CD4-positive, alpha-beta T cell treated with Interleukin-4 for 1 hour (primary cell): ENCODE measurements at regions not wholly inside any gene's neighbourhood (a gene's known extent, or its start where the extent isn't known, plus 50 kb on each side); places are given as distances from the start of the nearest gene placed in this dataset.
A peak's percentile ranks its signal among the peaks of the same experiment; 100 is the strongest.

ENCODE experiments used
- DNase-seq, 2 donors: peaks; one replicate each; pipeline ENCODE4 v3.0.0-alpha.2; 2020 to 2022

- DNase-seq: no peak
Observed at GRCh38 chr2:42108852-42109251, 60.3 kb upstream of the EML4 start.

DNA sequence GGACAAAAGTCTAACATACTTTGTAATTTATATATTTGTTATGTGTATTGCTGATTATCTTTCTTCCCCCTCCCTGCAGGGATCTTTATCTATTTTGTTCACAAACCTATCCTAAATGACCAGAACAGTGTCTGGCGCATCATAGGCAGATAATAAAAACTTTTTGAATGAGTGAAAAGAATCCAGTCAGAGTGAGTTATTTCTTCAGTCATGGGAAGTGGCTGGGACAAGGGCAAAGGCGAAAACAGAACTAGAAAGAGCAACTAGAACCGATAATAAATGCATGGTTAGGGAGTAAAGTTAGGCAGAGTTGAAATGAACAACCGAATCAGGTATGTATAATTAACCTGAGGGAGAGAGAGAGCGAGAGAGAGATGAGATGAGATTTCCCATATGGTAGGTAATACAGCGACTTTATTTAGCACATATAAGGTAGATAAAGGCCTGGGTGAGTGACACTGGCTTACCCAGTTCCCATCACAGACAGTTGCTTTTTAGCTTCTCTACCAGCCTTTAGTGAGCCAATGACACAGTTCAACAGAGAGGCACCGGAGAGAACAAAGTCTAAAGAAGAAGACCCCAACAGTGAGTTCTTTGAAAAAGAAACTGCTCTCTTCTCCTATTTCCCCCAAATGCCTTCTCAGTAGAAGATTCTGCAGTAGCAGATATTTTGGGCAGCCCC is 59.1 kb upstream of the EML4 start:
- DNase-seq: no peak

DNA sequence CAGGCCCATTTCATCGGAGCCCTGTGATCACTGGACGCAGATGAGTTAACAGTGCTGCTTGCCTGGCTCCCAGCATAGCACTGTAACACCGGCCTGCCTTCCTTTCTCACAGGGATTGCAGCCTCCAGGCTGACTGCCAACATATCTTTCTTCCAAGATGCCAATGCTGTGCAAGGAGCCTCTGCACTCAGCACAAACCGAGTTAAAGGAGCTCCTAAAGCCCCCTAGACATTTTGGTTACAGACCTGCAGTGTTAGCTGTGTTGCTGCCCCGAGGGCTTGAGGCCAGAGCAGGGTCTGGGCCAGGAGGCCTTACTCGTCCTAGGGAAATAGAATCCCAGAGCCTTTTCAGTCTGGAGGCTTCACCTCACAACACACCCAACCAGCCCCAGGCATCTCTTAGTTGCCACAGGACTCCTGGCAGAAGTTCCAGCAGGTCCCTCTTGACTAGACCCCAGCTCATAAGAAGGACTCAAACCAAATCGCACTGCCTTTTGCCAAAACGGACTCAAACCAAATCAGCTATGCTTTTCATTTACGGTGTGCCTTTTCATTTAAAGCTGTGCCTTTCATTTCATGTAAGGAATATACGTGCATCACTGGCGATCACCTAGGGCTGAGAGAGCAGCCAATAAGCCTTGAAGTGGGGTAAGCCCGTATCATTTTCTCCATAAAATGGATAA is 58.4 kb upstream of the EML4 start:
- DNase-seq: no peak

- no peak for DNase-seq
Observed at GRCh38 chr2:42112418-42112817, 56.7 kb upstream of the EML4 start.

DNA sequence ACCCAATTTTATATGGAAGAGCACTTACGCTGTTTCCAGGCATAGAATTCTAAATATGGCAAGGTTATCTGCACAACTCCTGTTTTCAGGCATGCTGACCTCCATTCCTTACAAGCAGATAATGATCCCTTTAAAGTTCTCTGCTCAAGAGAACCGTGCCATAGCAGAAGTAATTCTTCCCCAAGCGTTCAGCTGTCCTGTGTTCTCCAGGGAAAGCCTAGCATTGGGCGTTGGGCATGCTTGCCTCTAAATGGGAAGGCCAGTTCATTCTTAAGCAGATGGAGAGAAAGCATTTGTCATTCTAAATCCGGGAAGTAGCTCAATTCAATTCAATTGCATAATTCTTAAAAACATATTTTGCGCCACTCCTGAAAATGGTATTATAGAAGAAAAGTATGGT is 55.7 kb upstream of the EML4 start:
- DNase-seq: no peak

- no peak for DNase-seq
Observed at GRCh38 chr2:42114091-42114490, 55.1 kb upstream of the EML4 start.

- DNase-seq: no peak
Observed at GRCh38 chr2:42115588-42115987, 53.6 kb upstream of the EML4 start.

DNA sequence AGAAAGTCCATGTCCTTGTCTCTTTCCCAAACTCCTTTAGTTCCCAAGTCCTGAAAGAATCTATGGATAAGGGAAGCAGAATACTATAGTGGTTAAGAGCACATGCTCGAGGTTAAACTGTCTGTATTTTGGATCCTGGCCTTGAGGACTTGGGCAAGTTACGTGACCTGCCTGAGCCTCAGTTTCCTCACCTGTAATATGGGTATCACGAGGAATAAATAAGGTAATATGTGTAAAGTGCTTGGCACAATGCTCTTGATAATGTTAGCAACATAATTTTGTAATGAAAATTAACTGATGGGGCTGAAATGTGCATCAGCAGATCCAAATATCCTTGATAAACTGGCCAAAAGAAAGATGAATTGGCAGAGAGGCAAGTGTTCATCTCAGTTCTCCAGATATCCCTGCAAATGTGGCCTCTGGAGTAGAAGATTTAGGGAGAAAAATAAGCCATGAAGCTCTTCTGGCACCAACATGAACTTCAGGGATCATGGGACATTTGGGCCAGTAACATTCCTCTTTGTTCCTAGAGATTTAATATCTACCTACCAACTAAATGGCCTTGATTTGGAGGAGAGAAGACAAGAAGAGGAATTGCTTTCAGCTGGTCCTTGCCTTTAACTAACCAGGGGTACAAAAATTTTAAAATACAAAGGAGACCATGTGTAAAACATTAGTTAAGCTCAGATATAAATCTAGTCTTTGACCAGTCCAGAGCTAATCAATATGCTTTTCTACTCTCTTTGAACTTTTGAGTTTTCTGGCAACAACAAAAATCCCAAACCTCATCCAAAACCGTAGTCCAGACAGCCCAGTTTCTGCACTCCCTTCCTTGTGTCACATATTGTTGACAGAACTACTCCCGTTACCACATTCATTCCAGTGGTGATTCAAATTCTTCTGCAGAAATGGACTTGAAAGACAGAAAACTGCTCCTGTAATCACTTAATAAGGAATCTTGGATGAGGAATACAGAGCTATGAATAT is 52.7 kb upstream of the EML4 start:
- no peak for DNase-seq

DNA sequence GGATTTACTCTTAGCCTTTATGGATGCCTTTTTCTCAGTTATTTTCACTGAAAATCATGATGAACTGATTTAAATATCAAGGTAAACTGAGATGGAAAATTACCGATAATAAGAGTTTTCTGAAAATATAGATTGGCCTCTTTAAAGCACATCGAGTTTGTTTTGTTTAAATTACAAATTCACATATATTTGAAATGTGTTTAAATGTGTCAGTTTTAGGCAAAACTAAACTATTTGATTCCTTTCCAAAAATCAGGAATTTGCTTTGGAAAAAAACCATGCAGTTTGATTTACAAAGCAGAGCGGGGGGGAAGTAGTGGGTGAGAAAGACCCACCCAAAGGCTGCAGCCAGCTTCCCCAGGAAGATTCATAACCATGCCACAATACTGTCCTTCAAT is 52.0 kb upstream of the EML4 start:
- no peak for DNase-seq

DNA sequence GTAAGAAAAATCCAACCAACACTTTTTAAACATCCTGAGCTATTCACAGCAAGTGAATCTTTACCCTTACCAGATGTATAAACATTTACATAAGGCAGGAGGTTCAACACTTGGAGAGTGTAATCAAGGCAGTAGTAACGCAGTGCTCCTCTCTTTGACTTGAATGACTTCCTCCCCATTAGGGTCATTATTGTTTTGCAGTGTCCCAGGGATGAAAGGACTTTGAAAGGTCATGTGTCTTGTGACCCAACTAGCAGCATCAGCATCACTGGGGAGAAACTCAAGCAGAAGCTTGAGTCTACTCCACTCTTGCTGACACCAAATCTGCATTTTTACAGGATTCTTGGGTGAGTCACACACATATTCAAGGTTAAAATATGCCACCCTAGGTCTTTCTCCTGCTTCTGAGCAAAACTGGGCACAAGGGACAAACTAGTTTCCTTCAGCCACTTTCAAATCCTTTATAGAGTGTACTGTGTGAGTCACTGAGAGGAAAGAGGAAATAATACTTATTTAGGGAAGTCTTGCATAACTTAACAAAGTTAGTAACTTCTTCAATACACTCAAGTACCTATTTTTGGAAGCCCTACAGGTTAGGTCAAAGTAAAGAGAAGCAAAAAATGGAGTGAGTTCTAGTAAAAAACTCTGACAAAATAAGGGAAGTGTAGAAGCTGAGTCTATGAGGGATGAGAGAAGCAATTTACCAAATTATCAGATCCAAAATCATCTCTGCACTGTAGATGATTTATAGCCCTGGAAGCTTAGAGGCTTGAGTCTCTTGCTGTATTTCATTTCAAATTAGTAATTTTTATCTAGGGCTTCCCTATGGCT is 51.0 kb upstream of the EML4 start:
- peak in 1 of 2 donors; percentile 61 for DNase-seq

- DNase-seq: no peak
Observed at GRCh38 chr2:42118754-42119569, 50.2 kb upstream of the EML4 start.
